ENCODE measurements at regions not wholly inside any gene's neighbourhood (a gene's known extent, or its start where the extent isn't known, plus 50 kb on each side); places are given as distances from the start of the nearest gene placed in this dataset.
"Not testable (repeated sequence)": the region's sequence is repeated elsewhere in the genome, so short reads cannot be mapped to it uniquely, and the experiment has no call there.

DNA sequence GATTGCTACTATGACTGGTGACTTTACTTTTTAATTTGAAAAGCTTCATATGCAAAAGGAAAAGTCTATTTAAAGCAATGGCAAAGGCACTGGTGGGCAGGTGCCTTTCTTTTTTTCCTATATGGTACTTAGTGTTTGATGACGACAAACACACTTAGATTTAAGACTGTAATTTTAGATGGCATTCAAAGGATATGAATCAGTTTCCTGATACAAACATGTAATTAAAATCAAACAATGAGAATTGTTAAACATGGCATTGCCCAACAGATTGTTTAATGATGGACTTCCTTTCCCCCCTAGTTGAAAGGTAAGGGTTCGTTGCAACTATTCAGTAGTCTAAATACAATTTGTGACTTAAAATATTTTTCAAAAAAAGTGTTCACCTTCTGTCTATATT is 106.5 kb upstream of the SEMA3C start:
- DNase-seq: no peak

DNA sequence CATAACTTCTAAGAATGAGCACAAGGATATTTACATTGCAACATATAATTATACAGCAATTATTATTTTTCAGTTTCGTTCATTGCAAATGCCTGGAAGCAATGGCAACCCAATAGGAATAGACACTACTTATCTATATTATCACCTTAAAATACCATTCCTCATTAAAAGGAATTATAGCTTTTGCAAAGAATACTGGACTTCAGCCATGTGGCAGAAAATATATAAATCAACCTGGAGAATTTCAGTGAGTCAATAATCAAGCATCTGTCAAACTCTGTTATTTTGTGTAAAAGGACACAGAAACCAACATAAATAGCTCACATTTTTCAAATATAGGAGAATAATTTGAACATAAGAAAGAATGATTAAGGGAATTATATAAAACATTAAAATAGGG is 96.1 kb upstream of the SEMA3C start:
- DNase-seq: no peak

DNA sequence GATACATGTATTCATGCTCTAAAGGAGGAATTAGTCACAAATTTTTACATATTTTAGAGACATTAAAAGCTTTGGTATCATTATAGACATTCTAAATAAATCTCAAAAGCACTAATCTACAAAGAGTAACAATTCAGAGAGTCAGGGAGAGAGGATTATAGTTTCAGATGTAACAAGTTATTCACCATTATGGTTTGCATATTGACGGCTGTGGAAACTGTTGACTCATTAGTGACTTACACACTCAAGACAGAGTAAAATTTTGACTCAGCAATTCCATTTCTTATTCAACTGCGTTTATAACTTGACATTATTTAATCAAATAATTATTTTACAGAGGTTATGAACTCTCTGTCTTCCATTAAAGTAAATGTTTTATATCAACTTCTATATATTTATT is 95.4 kb upstream of the SEMA3C start:
- DNase-seq: peak; percentile 42

DNA sequence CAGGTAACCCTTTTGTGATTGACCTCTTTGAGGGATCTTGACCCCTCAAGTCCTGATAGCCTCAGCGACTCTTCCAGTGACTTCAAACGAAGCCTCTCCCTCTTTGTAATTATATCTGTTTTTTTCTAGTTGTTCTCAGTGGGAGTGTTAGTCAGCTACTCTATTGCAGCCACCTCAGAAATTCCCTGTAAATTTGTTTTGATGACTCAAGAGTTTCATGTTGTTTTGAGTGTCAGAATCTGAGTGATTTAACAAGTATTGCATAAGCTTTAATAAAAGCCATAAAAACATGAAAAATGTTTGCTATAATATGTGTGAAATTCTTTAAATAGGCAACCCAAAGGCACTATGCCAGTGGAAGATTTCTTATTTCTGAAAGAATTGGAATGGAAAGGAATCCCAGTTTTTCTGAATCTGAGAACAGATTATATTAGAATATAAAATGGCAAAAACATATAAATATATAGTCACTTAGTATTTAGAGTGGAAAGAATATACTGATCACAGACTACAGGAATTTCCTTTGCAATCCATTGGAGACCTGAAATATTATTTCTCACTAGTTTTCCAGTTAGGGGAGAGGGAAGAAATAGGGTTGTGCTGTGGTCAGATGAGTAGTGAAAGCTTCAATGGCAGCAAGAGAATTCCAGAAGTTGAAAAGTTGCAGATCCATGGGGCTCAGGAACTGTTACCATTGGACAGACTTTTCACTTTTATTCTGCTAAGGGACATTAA is 94.4 kb upstream of the SEMA3C start:
- DNase-seq: peak; percentile 1

DNA sequence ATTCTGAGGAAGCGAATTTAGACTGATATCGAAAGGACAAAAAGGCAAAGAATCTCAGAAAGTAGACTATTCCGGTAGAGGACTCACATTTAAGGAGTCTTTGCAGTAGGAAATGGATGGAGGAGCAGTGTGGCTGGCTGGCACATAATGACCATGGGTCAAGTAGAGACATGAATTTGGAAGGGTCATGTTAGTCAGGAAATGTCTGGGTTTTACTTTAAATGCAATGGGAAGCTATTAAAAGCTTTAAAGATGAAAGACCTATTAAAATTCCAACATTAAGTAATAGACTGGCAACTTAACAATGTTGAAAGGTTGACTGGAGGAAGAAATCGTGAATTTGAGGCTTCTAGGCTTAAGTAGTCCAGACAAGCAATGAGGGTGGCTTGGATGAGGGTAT is 90.0 kb upstream of the SEMA3C start:
- no peak for DNase-seq

DNA sequence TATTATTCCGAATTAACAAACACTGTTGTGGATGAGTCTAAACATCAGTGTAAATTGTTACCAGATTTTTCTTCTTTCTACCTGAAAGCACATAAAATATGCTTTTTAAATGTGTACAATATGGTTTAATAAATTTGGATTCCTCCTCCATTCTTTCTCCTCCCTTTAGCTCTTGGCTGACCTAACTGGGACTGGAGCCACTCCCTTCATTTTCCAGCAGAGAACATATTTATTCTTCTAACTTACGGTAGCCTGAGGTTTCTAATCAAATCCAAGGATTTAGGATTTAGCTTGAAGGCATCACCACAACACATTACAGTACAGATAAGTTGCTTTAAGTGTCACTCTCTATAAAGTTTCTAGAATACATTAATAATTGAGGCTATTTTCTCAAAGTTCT is 88.2 kb upstream of the SEMA3C start:
- no peak for DNase-seq

DNA sequence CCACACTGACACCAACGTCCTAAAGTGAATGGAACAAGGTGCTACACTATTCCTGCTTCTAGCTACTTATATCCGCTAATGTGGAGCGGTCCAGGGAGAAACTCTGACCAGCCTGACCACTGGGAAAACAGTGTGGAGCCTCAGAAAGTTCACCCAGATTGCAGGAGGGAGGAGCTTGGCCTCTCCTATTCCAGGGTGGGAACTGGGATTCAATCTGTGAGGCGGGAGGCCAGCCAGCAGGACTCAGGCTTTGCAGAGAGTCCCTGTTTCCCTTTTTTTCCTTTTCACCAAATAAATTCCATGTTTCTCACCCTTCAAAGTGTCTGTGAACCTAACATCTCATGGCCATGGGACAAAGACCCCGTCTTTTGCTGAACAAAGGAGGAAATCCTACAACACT is 86.4 kb upstream of the SEMA3C start:
- no peak for DNase-seq

DNA sequence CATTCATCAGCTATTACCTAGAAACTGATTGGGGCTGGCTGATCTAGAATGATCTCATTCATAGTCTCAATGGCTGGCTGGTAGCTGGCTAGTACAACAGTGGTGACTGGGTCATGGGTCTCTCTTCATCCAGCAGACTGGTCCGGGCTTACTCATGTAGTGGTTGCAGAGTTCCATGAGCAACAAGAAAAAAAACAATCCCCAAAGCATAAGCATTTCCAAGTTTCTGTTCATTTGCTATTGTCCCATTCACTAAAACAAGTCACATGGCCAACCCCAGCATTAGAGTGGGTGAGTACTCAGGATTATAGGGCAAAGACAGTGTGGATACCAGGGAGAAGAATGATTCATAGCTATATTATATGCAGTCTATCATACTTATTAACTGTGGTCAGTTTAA is 85.2 kb upstream of the SEMA3C start:
- no peak for DNase-seq

DNA sequence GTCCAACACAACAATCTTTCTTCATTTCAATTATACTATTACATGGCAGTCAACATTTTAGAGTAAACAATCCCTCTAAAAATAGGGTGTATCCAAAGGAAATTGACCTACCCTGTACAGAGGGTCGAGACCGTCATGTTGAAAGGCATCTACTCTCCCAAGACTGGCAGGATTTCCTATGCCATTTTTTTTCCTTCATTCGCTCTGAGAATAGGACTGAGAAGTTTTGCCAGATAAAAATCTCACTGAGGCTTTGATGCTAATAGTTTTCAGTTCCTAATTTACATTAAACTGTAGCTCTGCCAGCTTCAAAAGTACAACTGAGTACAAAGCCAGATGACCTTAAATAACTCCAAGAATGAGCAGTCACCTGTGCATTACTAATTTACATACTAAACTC is 84.5 kb upstream of the SEMA3C start:
- no peak for DNase-seq

DNA sequence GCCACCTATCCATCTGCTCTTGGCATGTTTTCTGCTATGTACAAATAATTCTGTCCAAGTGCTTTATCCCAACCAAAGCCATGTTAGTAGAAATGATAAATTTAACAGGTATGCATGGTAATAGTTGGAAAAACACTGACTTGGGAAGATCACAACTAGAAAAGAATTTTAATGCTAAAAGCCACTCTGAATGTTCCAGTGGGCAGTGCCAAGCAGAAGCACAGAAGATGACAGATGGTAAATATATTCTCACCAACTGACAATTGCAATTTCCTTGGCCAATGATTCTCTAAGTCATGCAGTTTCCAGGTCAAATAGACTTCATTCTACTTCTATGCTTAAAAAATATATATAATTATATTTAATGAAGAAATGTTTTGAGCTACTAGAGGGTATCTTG is 83.6 kb upstream of the SEMA3C start:
- DNase-seq: no peak

DNA sequence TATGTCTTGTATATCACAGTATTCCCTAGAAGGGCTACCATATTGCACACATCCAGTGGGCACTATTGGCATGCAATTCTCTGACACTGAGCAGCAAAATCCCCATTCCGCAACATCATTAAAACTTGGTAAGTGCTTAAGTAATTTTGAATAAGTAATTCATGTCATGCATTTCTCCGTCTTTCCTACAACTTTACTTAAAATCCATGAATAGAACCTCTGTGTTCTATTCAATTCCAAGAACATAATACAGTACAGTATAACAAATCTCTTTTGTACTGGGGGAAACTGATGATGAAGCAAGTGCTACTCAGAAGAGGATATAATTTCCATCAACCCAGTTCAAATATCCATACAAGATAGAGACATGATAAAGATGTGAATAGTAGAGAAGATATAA is 80.9 kb upstream of the SEMA3C start:
- no peak for DNase-seq

DNA sequence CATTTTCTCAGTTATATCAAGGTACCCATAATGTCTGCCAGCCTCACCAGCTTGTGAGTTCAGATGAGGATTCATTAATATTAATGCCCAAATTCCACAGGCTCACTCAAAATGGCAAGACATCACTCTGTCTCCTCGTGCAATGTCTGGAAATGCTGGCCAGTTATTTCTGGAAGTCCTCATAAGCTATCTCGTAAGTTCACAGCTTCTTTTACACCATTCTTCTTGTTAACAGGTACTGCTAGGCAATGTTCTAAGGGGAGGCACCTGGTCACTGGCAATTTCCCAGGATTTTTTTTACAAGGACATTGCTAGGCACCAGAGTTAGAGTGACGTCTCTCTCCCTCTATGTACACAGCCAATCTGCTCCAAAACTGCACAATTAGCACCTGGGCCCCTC is 80.2 kb upstream of the SEMA3C start:
- no peak for DNase-seq

DNA sequence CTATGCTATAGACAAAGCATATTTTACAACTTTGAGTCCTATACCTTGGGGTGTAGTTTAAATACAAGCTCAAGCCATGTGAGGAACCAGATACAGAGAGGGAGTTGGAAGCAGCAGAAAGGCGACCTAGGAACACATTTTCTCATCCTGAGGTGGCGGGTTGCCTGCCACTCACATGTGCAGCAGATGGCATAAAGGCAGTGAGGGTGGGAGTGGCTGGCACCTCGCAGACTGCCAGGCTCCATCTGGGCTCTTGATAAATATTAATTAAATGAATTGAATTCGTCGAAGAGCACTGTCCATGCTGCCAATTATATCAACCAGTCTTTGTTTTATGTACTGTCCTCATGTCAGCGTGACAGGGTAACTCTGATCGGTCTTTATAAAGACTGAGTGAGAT is 79.0 kb upstream of the SEMA3C start:
- no peak for DNase-seq

DNA sequence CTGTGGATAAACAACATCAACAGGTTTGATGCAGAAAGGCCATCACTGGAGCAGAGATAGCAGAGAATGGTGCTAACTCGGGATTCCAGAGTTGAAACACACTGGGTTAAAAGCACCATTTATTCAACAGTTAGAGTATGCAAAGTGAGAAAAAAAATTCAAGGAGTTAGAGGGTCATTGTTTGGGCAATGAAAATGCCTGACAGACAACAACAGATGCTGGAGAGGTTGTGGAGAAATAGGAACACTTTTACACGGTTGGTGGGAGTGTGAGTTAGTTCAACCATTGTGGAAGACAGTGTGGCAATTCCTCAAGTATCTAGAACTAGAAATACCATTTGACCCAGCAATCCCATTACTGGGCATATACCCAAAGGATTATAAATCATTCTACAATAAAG is 77.4 kb upstream of the SEMA3C start:
- DNase-seq: not testable (repeated sequence)

DNA sequence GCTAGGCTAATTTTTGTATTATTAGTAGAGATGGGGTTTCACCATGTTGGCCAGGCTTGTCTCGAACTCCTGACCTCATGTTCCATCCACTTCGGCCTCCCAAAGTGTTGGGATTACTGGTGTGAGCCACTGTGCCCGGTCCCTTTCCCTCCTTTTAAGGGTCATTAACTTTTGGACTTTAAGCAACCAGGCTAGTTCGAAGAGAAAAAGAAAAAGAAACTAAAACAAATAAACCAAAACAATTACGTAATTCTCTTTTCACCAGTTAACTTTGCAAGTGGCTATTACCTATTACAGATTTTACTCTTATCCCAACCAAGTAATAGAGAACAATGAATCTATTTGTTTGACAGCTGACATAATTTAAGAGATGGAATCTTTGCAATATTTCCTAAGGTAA is 72.8 kb upstream of the SEMA3C start:
- no peak for DNase-seq

DNA sequence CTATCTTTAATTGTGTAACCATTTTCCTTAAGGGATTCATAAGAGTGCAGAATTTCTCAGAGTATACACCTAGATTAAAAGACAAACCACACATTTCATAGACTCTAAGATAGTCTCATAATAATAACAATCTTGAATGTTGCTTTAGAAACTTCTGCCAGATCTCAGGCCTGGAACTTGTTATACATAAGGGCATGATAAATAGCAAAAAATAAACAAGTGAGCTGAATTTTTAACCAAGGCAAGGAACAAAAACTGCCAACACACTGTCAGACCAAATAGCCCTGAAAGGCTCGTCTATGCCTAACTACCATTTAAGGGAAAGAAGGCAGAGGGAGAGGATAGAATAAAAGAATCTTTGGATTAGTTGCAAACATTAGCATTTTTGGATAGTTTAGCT is 65.8 kb upstream of the SEMA3C start:
- no peak for DNase-seq

DNA sequence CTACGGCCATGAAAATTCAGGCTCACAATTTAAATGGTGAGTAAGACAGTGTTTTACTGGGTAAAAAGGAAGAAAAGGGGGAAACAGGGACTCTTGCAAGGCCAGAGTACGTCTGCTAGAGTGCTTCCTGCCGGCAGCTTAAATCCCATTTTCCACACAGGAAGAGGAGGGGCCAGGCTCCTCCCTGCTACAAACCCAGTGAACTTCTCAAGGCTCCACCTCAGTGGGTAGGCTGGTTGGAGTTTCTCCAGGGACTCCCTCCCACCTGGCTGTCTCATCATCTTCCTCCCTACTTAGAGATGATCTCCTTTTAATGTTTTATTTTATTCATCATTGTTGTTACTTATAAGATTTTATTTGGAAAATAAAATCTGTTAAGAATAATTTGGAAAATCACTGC is 62.6 kb upstream of the SEMA3C start:
- no peak for DNase-seq

DNA sequence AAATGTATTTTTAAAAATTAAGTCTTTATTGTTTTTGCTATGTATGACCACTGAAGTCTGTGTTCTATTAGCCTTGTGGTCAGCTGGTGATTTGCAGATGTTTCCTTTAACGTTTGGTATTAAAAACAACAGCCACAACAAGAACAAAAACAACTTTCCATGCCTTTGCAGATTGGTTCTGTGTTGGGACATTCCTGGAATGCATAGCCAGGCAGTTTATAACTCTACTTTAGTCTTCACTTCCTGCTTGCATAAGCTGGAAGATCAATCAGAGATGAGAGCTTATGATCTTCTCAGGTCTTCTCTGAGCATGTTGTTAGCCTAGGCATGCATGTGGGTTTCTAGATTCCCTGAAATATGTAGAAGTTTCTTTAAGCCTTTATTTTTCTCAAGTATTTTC is 58.9 kb upstream of the SEMA3C start:
- no peak for DNase-seq

DNA sequence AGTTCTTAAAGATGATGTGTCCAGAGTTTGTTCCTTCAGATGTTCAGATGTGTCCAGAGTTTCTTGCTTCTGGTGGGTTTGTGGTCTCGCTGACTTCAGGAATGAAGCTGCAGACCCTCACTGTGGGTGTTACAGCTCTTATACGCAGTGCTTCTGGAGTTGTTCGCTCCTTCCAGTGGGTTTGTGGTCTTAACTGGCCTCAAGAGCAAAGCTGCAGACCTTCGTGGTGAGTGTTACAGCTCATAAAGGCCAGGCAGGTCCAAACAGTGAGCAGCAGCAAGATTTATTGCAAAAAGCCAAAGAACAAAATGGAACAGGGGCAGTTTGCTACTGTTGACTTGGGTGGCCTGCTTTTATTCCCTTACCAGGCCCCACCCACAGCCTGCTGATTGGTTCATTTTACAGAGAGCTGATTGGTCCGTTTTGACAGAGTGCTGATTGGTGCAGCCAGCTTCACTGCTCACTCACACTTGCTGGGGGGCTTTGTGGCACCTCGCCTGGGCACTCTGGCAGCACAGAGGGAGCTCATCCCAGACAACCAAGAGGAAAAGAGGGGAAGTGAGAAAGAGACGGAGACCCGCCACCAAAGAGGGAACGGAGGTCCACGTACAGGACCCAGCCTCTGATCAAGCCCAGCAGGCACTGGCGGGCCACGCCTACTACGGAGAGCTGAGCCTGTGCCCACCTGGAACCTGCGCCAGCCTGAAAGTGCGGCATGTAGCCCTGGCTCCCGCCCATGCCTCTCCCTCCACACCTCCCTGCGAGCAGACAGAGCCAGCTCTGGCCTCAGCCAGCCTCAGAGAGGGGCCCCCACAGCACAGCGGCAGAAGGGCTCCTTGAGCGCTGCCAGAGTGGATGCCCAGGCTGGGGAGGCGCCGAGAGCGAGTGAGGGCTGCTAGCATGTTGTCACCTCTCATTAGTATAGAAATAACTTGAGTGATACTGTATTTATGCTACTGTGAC is 55.8 kb upstream of the SEMA3C start:
- no peak for DNase-seq

DNA sequence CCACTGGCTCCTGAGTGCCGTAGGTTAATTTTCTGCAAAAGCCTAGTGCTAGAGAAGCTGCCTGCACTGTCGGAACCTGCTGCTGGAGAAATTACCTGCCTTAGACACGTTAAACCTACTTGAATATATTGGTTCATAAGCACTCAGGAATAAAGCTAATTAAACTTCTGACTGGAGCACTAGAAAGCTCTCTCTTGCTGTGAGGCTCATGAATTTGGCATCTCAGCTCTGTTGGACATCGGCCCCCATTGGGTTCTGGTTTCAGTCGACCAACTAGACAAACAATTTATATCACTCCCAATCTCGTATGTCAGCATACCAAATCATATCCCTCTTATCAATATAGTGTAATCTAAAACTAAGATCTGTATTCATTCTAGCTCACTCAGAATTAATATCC is 52.4 kb upstream of the SEMA3C start:
- DNase-seq: no peak

All from activated CD4-positive, alpha-beta T cell treated with anti-CD3 and anti-CD28 coated beads, Interleukin-10, Interleukin-2, amounts not matched to agents 100 ng/mL and 50 ng/mL, durations not matched to agents 16 hours and 8 hours (primary cell).